GM21515 (cell line): ENCODE measurements at regions not wholly inside any gene's neighbourhood (a gene's known extent, or its start where the extent isn't known, plus 50 kb on each side); places are given as distances from the start of the nearest gene placed in this dataset.
"Not testable (repeated sequence)": the region's sequence is repeated elsewhere in the genome, so short reads cannot be mapped to it uniquely, and the experiment has no call there.

Source experiments
- ATAC-seq: cut with Tn5 transposase; IDR thresholded peaks from one replicate; pipeline ENCODE4 v1.9.1; 2021; ENCODE audit not compliant: unreplicated experiment

- no peak for ATAC-seq
These were observed 151.8 kb upstream of the EPB41L4A start for GRCh38 chr5:112570708-112571444.

DNA sequence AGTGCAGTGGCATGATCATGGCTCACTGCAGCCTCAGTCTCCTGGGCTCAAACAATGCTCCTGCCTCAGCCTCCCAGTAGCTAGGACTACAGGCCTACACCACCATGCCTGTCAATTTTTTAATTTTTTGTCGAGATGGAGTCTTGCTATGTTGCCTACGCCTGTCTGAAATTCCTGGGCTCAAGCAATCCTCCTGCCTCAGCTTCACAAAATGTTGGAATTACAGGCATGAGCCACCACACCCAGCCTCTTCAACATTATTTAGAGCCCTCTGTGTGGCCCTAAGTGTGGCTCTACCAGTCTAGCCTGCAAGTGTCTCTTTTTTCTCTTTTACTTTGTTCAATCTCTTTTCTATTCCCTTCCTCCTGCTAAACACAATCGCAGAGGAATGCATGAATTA is 154.4 kb upstream of the EPB41L4A start:
- no peak for ATAC-seq

DNA sequence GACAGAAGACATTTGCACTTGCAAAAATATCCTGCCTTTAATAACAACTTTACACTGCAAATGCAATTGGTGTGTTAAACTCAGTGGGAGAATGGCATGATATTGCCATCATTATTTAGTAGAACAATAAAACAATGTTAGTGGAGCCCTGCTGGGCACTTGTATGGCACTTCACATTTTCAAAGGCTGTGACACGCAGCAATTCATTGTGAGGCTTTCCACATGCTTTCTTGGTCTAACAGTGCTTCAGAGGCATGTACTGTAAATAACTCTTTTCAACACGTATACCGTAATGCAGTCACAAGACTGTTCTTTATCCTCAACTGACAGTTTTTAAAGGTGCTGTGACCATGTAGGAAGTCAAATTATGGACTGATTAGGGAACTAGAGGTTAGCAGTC is 155.5 kb upstream of the EPB41L4A start:
- ATAC-seq = no peak

DNA sequence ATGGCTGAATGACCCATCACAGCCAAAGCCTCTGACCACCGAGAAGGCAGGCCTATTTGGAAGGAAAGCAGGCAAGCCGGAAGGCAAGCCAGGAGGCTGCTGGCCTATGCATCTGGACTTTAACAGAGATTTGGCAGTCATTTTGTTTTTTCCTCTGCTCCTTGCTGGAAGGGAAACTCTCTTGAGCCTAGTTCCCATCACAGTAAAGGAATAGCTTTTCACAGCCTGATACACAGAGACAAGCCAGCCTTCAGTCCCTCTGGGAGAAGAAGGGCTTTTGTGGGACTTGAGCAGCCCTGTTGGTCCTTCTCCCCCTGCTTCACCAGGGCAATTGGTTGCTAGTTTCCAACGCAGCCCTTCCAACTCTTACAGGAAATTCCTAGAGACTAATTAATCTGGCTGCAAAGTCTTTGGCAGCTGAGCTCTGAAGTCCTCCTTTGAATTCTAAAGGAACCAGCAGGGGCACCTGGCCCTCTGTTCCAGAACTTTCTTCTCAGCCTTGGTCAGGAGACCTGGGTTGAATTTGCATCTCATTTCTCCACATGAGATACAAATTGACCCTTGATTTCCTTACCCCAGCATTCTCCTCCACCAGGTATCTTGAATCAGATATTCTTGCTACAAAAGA is 157.3 kb upstream of the EPB41L4A start:
- ATAC-seq = no peak

GRCh38 chr5:112579599-112580170 is 158.0 kb upstream of the APC start:
- ATAC-seq = no peak

DNA sequence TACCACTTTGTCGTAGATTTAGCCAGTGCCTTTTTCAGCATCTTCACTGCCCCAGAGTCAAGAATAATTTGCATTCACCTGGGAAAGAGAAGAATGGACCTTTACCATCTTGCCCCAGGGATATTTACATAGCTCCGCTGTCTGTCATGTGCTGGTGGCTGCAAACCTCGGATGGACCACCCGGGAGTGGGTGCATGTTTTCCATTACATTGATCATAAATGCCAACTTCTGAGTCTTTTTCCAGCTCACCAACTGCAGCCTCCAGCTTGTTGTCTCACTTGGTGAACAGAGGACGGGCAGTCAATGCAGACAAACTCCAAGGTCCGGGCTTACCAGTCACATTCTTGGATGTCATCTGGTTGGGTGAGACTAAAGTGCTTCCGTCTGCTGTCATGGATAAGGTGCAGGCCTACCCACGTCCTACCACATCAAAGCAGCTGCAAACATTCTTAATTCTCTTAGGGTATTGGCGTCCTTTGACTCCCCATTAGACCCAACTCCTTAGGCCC is 155.8 kb upstream of the APC start:
- ATAC-seq = no peak

DNA sequence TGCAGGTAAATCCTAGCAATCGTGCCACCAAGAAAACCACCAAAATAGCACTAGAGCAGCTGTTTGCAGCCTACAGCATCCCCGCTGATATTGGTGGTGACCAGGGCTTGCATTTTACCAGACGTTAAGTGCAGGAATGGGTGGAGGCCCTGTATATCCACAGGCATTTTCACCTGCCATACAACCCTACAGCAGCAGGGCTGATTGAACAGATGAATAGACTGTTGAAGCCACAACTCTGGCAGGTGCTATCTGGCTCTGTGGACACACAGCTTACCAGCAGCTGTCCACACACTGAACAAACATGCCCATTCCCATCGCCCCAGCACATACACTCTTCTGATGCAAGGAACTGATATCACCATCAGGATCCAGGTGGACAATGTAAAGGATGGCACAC is 154.5 kb upstream of the APC start:
- no peak for ATAC-seq

- no peak for ATAC-seq
These were observed 152.9 kb upstream of the APC start for GRCh38 chr5:112584781-112585180.

GRCh38 chr5:112586596-112587062 is 151.1 kb upstream of the APC start:
- ATAC-seq = no peak

DNA sequence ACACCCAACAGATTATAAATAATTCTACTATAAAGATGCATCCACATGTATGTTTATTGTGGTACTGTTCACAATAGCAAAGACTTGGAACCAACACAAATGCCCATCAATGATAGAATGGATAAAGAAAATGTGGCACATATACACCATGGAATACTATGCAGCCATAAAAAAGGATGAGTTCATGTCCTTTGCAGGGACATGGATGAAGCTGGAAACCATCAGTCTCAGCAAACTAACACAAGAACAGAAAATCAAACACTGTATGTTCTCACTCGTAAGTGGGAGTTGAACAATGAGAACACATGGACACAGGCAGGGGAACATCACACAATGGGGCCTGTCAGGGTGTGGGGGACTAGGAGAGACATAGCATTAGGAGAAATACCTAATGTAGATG is 146.8 kb upstream of the APC start:
- ATAC-seq = not testable (repeated sequence)

GRCh38 chr5:112594095-112594850 is 143.4 kb upstream of the APC start:
- ATAC-seq = no peak

DNA sequence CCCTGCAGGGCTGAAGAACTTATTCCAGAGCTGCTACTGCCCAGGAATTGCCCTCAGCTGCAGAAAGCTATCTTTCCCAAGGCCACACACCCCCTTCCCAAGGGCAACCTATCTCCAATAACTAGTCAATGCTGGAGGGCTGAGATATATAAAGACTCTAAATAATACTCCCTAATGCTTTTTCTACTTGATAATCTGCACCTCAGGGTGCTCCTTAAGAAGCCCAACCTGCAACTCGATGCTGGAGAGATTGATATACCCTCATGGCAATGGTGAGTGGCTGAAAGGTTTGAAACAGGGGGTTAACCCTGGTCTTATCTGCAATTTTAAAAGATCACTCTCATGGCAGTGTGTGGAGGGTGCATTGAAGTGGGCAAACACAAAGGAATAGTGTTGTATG is 142.7 kb upstream of the APC start:
- ATAC-seq = no peak

DNA sequence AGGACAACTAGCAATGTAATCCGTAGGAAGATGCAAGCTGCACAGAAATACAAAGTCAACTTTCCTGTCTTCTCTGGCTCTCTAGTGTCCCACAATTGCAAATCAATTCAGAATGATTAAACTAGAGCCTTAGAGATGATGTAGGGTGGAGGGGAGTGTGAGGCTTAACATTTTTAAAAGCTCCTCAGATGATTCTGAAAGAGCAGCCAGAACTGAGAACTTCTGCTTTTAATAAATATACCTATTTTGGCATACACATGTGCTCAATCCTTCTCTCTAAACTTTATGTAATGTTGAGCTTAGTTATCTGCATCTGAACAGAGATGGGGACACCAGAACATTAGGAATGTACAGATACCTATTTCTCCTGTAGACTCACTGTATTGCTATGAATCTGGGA is 139.9 kb upstream of the APC start:
- no peak for ATAC-seq

DNA sequence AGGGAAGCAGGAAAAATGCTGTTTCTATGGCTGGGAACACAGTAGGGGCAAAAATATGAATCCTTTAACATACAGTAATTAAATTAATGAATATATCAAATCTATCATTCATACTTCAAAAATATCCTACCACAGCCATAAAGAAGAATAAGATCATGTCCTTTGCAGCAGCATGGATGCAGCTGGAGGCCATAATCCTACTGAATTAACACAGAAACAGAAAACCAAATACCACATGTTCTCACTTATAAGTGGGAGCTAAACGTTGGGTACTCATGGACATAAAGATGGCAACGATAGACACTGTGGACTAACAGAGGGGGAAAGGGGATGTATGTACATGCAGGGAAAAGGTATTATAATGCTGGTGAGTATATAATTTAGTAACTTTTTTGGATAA is 137.2 kb upstream of the APC start:
- ATAC-seq = not testable (repeated sequence)

GRCh38 chr5:112604732-112605630 is 132.7 kb upstream of the APC start:
- ATAC-seq = peak; percentile 67

DNA sequence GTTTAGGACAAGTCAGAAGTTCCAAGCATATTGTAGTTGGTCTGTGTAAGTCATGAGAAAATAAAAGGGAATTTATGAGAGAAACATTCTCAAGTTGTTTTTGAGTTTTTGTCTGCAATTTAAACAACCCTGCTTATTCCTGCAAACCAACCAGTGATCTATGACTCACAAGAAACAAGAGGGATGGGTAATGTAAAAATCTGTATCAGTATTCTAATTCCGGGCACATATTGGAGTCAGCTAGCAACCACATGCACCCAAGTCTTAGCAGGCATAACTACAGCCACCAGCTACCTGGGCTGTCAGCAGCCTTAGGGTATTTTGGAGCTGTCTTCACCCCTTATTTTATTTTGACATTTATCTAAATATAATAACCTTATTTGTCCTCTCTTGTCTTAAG is 128.7 kb upstream of the APC start:
- ATAC-seq = no peak

GRCh38 chr5:112612663-112613062 is 125.0 kb upstream of the APC start:
- ATAC-seq = no peak

- no peak for ATAC-seq
These were observed 123.4 kb upstream of the APC start for GRCh38 chr5:112614285-112614684.

DNA sequence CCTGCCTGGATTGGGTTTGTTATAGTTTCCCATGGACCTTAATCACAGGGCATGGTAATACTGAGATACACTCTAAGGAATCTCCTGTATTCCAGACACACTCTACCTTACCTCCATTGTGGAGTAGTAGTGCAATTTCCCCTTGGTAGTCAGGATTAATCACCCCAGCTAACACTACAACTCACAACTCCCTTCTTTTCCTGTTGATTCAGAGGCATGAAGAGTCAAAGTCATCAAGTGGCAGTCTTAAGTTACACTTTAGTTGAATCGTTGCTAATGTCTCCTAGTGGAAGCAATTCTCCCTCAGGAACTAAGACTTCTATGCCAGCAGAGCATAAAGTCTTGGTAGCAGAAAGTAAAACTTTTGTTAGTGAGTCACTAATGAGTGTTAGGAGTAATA is 122.7 kb upstream of the APC start:
- ATAC-seq = no peak

- ATAC-seq = no peak
These were observed 120.7 kb upstream of the APC start for GRCh38 chr5:112616812-112617547.
